H1 (cell line): ENCODE measurements at regions not wholly inside any gene's neighbourhood (a gene's known extent, or its start where the extent isn't known, plus 50 kb on each side); places are given as distances from the start of the nearest gene placed in this dataset.

Experiments used
- CTCF ChIA-PET: fragments of 300-600 bp; sonication (Branson Sonifier 250); formaldehyde crosslinking; loops from one replicate; lab custom pipeline; 2021; ENCODE audit not compliant: partially characterized antibody; lab: Charles Lee
- POLR2A ChIA-PET: fragments of 300-600 bp; sonication (Branson Sonifier 250); formaldehyde crosslinking; loops from one replicate; lab custom pipeline; 2021; ENCODE audit warnings: inconsistent platforms; ENCODE audit not compliant: partially characterized antibody; lab: Charles Lee
- DNase-seq, 2 experiments: peaks; one replicate each; pipeline versions ENCODE4 v3.0.0 to v3.0.0-alpha.2; 2010 to 2022; ENCODE audit warnings: low spot score in 2 of 2, low read depth in 1 of 2, mixed read lengths in 1 of 2
- FAIRE-seq: peaks from 2 replicates; lab custom pipeline; 2011; peaks lifted over from hg19 to GRCh38; lab: Jason Lieb, UNC
- H2AFZ ChIP-seq: 2 replicates; pipeline ENCODE4 v1.8.1; 2012; ENCODE audit warnings: low read length, inconsistent platforms
- H2AK5ac ChIP-seq: 2 replicates; pipeline ENCODE4 v1.6.1; 2013; ENCODE audit warnings: low read depth, low read length
- H2BK120ac ChIP-seq: replicated peaks from 2 replicates; pipeline ENCODE3; 2013; ENCODE audit warnings: low read depth, low read length, inconsistent platforms
- H2BK12ac ChIP-seq: 2 replicates; pipeline ENCODE4 v1.6.1; 2013; ENCODE audit warnings: low read depth, low read length
- H2BK15ac ChIP-seq: 2 replicates; pipeline ENCODE4 v1.6.1; 2013; ENCODE audit warnings: low read length
- H2BK20ac ChIP-seq: 2 replicates; pipeline ENCODE4 v1.6.1; 2013; ENCODE audit warnings: low read length
- H2BK5ac ChIP-seq: 2 replicates; pipeline ENCODE4 v1.6.1; 2013; ENCODE audit warnings: low read depth, low read length
- H3K14ac ChIP-seq: 2 replicates; pipeline ENCODE4 v1.6.1; 2013; ENCODE audit warnings: inconsistent platforms; ENCODE audit not compliant: insufficient read length
- H3K18ac ChIP-seq: 2 replicates; pipeline ENCODE4 v1.6.1; 2013; ENCODE audit warnings: low read length; ENCODE audit errors: extremely low read depth
- H3K23ac ChIP-seq: 2 replicates; pipeline ENCODE4 v1.6.1; 2013; ENCODE audit warnings: inconsistent platforms; ENCODE audit not compliant: insufficient read length
- H3K23me2 ChIP-seq: 2 replicates; pipeline ENCODE4 v1.6.1; 2013; ENCODE audit warnings: low read depth, low read length
- H3K27ac ChIP-seq: 2 replicates; pipeline ENCODE4 v1.6.1; 2011; ENCODE audit warnings: low read depth, low read length, inconsistent platforms
- H3K27me3 ChIP-seq, 4 experiments: replicated peaks in 1 of 4; 1 replicate in 1 of 4; 2 replicates in 3 of 4; pipeline versions ENCODE4 v1.6.1 to v1.8.1; 2011 to 2013; ENCODE audit warnings: low read length in 3 of 4, mild to moderate bottlenecking in 3 of 4, inconsistent platforms in 2 of 4, mixed read lengths in 2 of 4, moderate library complexity in 1 of 4; ENCODE audit not compliant: control insufficient read depth in 3 of 4, insufficient read depth in 3 of 4; ENCODE audit errors: extremely low read depth in 1 of 4
- H3K36me3 ChIP-seq, 4 experiments: 2 replicates each; pipeline versions ENCODE4 v1.6.1 to v1.8.1; 2011 to 2013; ENCODE audit warnings: mild to moderate bottlenecking in 4 of 4, low read length in 3 of 4, moderate library complexity in 2 of 4, control low read depth in 1 of 4, inconsistent platforms in 1 of 4; ENCODE audit not compliant: insufficient read depth in 4 of 4, control insufficient read depth in 2 of 4
- H3K4ac ChIP-seq: replicated peaks from 2 replicates; pipeline ENCODE3; 2013; ENCODE audit warnings: low read length, low read depth, mixed read lengths, inconsistent platforms; ENCODE audit not compliant: insufficient read length
- H3K4me1 ChIP-seq, 4 experiments: replicated peaks in 1 of 4; 1 replicate in 1 of 4; 2 replicates in 3 of 4; pipeline versions ENCODE4 v1.6.1 to v1.8.1; 2011 to 2013; ENCODE audit warnings: low read length in 3 of 4, inconsistent platforms in 2 of 4, mixed read lengths in 1 of 4; ENCODE audit not compliant: insufficient read depth in 4 of 4, control insufficient read depth in 3 of 4
- H3K4me2 ChIP-seq, 2 experiments: 2 replicates each; pipeline versions ENCODE4 v1.6.1 to v1.8.1; 2011 to 2013; ENCODE audit warnings: low read depth in 2 of 2, low read length in 2 of 2, control low read depth in 1 of 2, inconsistent platforms in 1 of 2, mild to moderate bottlenecking in 1 of 2; ENCODE audit not compliant: insufficient read depth in 1 of 2
- H3K4me3 ChIP-seq, 4 experiments: fragments of 200-600, 300-600 bp in 1 of 4; sonication (generic), shearing (Covaris generic), sonication (Bioruptor Twin) in 1 of 4; 2 replicates each; pipeline versions ENCODE4 v1.5.1 to v1.8.1; 2011 to 2016; ENCODE audit warnings: low read length in 4 of 4, low read depth in 3 of 4, control low read depth in 2 of 4, inconsistent platforms in 2 of 4, mild to moderate bottlenecking in 2 of 4, mixed read lengths in 1 of 4, moderate library complexity in 1 of 4; ENCODE audit not compliant: insufficient read depth in 2 of 4; ENCODE audit errors: extremely low read depth in 1 of 4
- H3K56ac ChIP-seq: replicated peaks from 2 replicates; pipeline ENCODE3; 2013; ENCODE audit warnings: low read depth, mild to moderate bottlenecking, mixed read lengths, low read length, inconsistent platforms; ENCODE audit not compliant: insufficient read length
- H3K79me1 ChIP-seq: 2 replicates; pipeline ENCODE4 v1.6.1; 2013; ENCODE audit warnings: low read depth, low read length, control low read depth
- H3K79me2 ChIP-seq, 2 experiments: 2 replicates each; pipeline versions ENCODE4 v1.6.1 to v1.8.1; 2012 to 2013; ENCODE audit warnings: low read length in 2 of 2, mild to moderate bottlenecking in 2 of 2, inconsistent platforms in 1 of 2; ENCODE audit not compliant: insufficient read depth in 2 of 2, control insufficient read depth in 1 of 2
- H3K9ac ChIP-seq, 4 experiments: replicated peaks in 1 of 4; 1 replicate in 1 of 4; 2 replicates in 3 of 4; pipeline versions ENCODE4 v1.6.1 to v1.8.1; 2011 to 2013; ENCODE audit warnings: low read depth in 3 of 4, low read length in 3 of 4, control low read depth in 2 of 4, mild to moderate bottlenecking in 2 of 4, moderate library complexity in 2 of 4, inconsistent platforms in 1 of 4; ENCODE audit errors: extremely low read depth in 1 of 4
- H3K9me3 ChIP-seq, 2 experiments: 2 replicates each; pipeline versions ENCODE4 v1.6.1 to v1.8.1; 2012 to 2013; ENCODE audit warnings: mild to moderate bottlenecking in 2 of 2, moderate library complexity in 2 of 2, control low read depth in 1 of 2, inconsistent platforms in 1 of 2, low read depth in 1 of 2, low read length in 1 of 2, mixed read lengths in 1 of 2; ENCODE audit not compliant: insufficient read depth in 2 of 2
- H4K20me1 ChIP-seq, 2 experiments: replicated peaks in 1 of 2; 2 replicates each; pipeline versions ENCODE3 to v1.8.1; 2011 to 2013; ENCODE audit warnings: inconsistent platforms in 2 of 2, low read length in 2 of 2, mild to moderate bottlenecking in 1 of 2; ENCODE audit not compliant: insufficient read depth in 2 of 2, control insufficient read depth in 1 of 2
- H4K5ac ChIP-seq: 2 replicates; pipeline ENCODE4 v1.6.1; 2013; ENCODE audit warnings: low read length, low read depth, mixed read lengths, inconsistent platforms; ENCODE audit not compliant: insufficient read length
- H4K8ac ChIP-seq: 2 replicates; pipeline ENCODE4 v1.8.0; 2013; ENCODE audit warnings: mild to moderate bottlenecking, moderate library complexity, low read length, inconsistent platforms; ENCODE audit not compliant: insufficient read depth; ENCODE audit errors: extremely low read depth
- H4K91ac ChIP-seq: replicated peaks from 2 replicates; pipeline ENCODE3; 2013; ENCODE audit warnings: low read length, mixed read lengths, inconsistent platforms; ENCODE audit not compliant: insufficient read length
- ATF2 ChIP-seq: IDR thresholded peaks from 2 replicates; pipeline ENCODE4 v1.6.1; 2012; ENCODE audit warnings: low read length, inconsistent platforms
- CBX5 ChIP-seq: fragments of 300-800, 300-1000 bp; sonication (generic); IDR thresholded peaks from 2 replicates; pipeline ENCODE4 v1.7.1; 2016; ENCODE audit warnings: antibody characterized with exemption, low read length, low read depth
- CHD1 ChIP-seq: IDR thresholded peaks from 2 replicates; pipeline ENCODE4 v1.6.1; 2012; ENCODE audit warnings: low read depth, low read length, improper control_type of control experiment
- CHD2 ChIP-seq: IDR thresholded peaks from 2 replicates; pipeline ENCODE4 v1.6.1; 2012; ENCODE audit warnings: low read length, improper control_type of control experiment
- FOSL1 ChIP-seq: IDR thresholded peaks from 2 replicates; pipeline ENCODE4 v1.6.1; 2011; ENCODE audit warnings: mild to moderate bottlenecking, low read depth, low read length, moderate library complexity; ENCODE audit not compliant: insufficient read depth
- GTF2F1 ChIP-seq: IDR thresholded peaks from 2 replicates; pipeline ENCODE4 v1.6.1; 2012; ENCODE audit warnings: low read depth, low read length, improper control_type of control experiment, borderline replicate concordance
- PHF8 ChIP-seq: fragments of 200-600 bp; sonication (generic); conservative IDR thresholded peaks from 2 replicates; pipeline ENCODE4 v1.7.1; 2012; ENCODE audit warnings: low read depth, mild to moderate bottlenecking, inconsistent platforms, low read length, moderate library complexity
- POLR2A ChIP-seq, 2 experiments: IDR thresholded peaks; 1 replicate in 1 of 2; 2 replicates in 1 of 2; pipeline ENCODE4 v1.6.1; 2011; ENCODE audit warnings: low read depth in 2 of 2, low read length in 2 of 2, mild to moderate bottlenecking in 2 of 2; ENCODE audit errors: control extremely low read depth in 1 of 2
- SIN3A ChIP-seq, 2 experiments: IDR thresholded peaks in 1 of 2; conservative IDR thresholded peaks in 1 of 2; 2 replicates each; pipeline ENCODE4 v1.6.1; 2011 to 2012; ENCODE audit warnings: low read length in 2 of 2, improper control_type of control experiment in 1 of 2, low read depth in 1 of 2, mild to moderate bottlenecking in 1 of 2
- SP1 ChIP-seq: IDR thresholded peaks from 2 replicates; pipeline ENCODE4 v1.6.1; 2011; ENCODE audit warnings: low read depth, low read length
- SP2 ChIP-seq: IDR thresholded peaks from 2 replicates; pipeline ENCODE4 v1.6.1; 2012; ENCODE audit warnings: mild to moderate bottlenecking, low read length, inconsistent platforms
- SP4 ChIP-seq: IDR thresholded peaks from 2 replicates; pipeline ENCODE4 v1.6.1; 2012; ENCODE audit warnings: low read length, inconsistent platforms
- ZNF274 ChIP-seq: IDR thresholded peaks from 2 replicates; pipeline ENCODE4 v1.7.0; 2012; ENCODE audit warnings: low read length, borderline replicate concordance; ENCODE audit errors: extremely low read depth
- WGBS, 2 experiments: shearing (Covaris generic) in 1 of 2; methylation state at CpG; one replicate each; pipeline versions ENCODE4 v1.1.6 to v1.1.7; 2013 to 2015; ENCODE audit warnings: low lambda C conversion rate in 2 of 2, mixed read lengths in 2 of 2, inconsistent platforms in 1 of 2, low coverage in 1 of 2, missing lambda C conversion rate in 1 of 2; ENCODE audit not compliant: insufficient replicate concordance in 2 of 2, insufficient coverage in 1 of 2, insufficient read length in 1 of 2; ENCODE audit errors: extremely low coverage in 1 of 2, missing lambda C conversion rate in 1 of 2; 5-methylcytosine and 5-hydroxymethylcytosine counted together

DNA sequence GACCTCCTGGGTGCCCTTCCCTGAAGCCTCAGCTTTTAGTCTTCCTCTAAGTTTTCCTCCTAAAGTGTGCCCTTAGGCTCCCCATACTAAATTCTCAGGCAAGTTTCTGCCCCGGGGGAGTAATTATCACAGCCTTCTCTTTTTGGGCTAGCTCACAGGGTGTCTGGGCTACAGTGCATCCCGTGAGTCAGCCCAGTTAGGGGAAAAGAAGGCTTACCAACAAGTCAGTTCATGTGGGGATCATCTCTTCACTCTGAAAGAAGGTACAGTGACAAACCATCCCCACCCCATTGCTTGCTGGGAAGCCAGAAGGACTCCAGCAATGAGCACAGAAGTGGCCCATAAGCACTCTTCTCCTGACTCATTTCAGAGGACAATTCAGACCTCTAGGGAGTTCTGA, 134.7 kb upstream of the FAM9C start:
- Histone ChIP-seq H3K79me2 (no peaks in the 10 kb centered on the region), H3K79me1 (no peaks in the 10 kb centered on the region), H3K56ac (no peak overlapping the region), H2BK12ac (no peak overlapping the region), H3K4me1 (no peaks in the 10 kb centered on the region), H2BK120ac (no peak overlapping the region), H3K4me2 (no peak overlapping the region), H3K27me3 (no peaks in the 10 kb centered on the region), H2BK5ac (no peak overlapping the region), H3K4me3 (no peak overlapping the region), H3K27ac (no peak overlapping the region), H3K9me3 (no peaks in the 10 kb centered on the region), H3K4ac (no peak overlapping the region), H3K36me3 (no peaks in the 10 kb centered on the region), H3K18ac (no peak overlapping the region), H3K23ac (no peak overlapping the region), H3K23me2 (no peaks in the 10 kb centered on the region), H2AK5ac (no peak overlapping the region), H4K8ac (no peak overlapping the region), H2AFZ (no peak overlapping the region), H2BK20ac (no peak overlapping the region), H4K20me1 (no peaks in the 10 kb centered on the region), H4K91ac (no peak overlapping the region), H2BK15ac (no peak overlapping the region), H4K5ac (no peak overlapping the region), H3K9ac (no peak overlapping the region), H3K14ac (no peak overlapping the region)
- no peak for DNase-seq
- ChIA-PET POLR2A (no interaction called here), CTCF (no interaction called here)
- FAIRE-seq, result no peak
- WGBS, 2 experiments, result 100% methylated on average over 1 of the region's 2 CpGs; no CpG with 5 or more reads in 1 of the 2 experiments
- TF ChIP-seq SIN3A (conservative IDR thresholded peaks at IDR 0.05 in 1 of 2, IDR thresholded peaks at IDR 0.05 in 1 of 2; ENCODE audit: low read depth in 1 of 2, low read length in 2 of 2), result no peak
- TF ChIP-seq GTF2F1, result no peak
- no peak for TF ChIP-seq CHD2
- no peak for TF ChIP-seq FOSL1
- no peak for TF ChIP-seq ZNF274
- TF ChIP-seq CBX5, result no peak
- TF ChIP-seq CHD1, result no peak
- no peak for TF ChIP-seq SP1
- TF ChIP-seq SP4, result no peak
- no peak for TF ChIP-seq SP2
- TF ChIP-seq POLR2A (IDR thresholded peaks at IDR 0.05; ENCODE audit: control extremely low read depth in 1 of 2, low read depth in 2 of 2, low read length in 2 of 2), result no peak
- TF ChIP-seq ATF2, result no peak
- TF ChIP-seq PHF8, result no peak
